HCT116 (cell line): ENCODE measurements at regions not wholly inside any gene's neighbourhood (a gene's known extent, or its start where the extent isn't known, plus 50 kb on each side); places are given as distances from the start of the nearest gene placed in this dataset.

Experiments used
- ATAC-seq: fragments of 200-7000 bp; cut with Tn5 transposase; 2 replicates; pipeline ENCODE4 v1.9.1; 2020; ENCODE audit warnings: mild to moderate bottlenecking, moderate library complexity
- BruUV-seq: library from RNA; stranded (reverse); fragments of 400-500 nt; replicated peaks from 2 replicates; lab custom pipeline; 2021; lab: Mats Ljungman, UMichigan
- CTCF ChIA-PET: fragments of 300-600 bp; sonication (Branson Sonifier 250); formaldehyde crosslinking; loops from one replicate; lab custom pipeline; 2021; ENCODE audit warnings: antibody characterized with exemption; lab: Charles Lee
- POLR2A ChIA-PET: fragments of 300-600, 350-600 bp; sonication (Branson Sonifier 250); formaldehyde crosslinking; loops from one replicate; lab custom pipeline; 2021; ENCODE audit warnings: antibody characterized with exemption; lab: Charles Lee
- RAD21 ChIA-PET, 2 experiments: fragments of 300-600 bp; sonication (Branson Sonifier 250); formaldehyde crosslinking; loops; one replicate each; lab custom pipeline; 2023; ENCODE audit warnings: low total read pairs in 2 of 2; ENCODE audit not compliant: uncharacterized antibody in 2 of 2, unreplicated experiment in 2 of 2, low non-redundant PET in 1 of 2; lab: Charles Lee
- DNase-seq: peaks from one replicate; pipeline ENCODE4 v3.0.0-alpha.2; 2010; ENCODE audit warnings: low read depth, low spot score
- H2AFZ ChIP-seq: fragments of 200-600 bp; shearing (Covaris generic), sonication (generic); 2 replicates; pipeline ENCODE4 v1.6.1; 2017; ENCODE audit warnings: low read depth, mixed run types, mixed read lengths, antibody characterized with exemption, low read length; ENCODE audit not compliant: poor library complexity, severe bottlenecking
- H3K27ac ChIP-seq: 2 replicates; pipeline ENCODE4 v1.5.1; 2012; ENCODE audit warnings: low read depth, low read length
- H3K27me3 ChIP-seq: fragments of 200-600 bp; sonication (generic); 2 replicates; pipeline ENCODE4 v1.6.1; 2016; ENCODE audit warnings: mixed run types, low read length, mixed read lengths; ENCODE audit not compliant: insufficient read depth
- H3K36me3 ChIP-seq, 2 experiments: fragments of 200-500 bp in 1 of 2; fragments of 200-600 bp in 1 of 2; sonication (Bioruptor generic) in 1 of 2; sonication (generic) in 1 of 2; 2 replicates each; pipeline versions ENCODE4 v1.5.1 to v1.6.1; 2014 to 2016; ENCODE audit warnings: low read length in 2 of 2, inconsistent platforms in 1 of 2, mixed read lengths in 1 of 2, mixed run types in 1 of 2; ENCODE audit not compliant: insufficient read depth in 2 of 2, control insufficient read depth in 1 of 2
- H3K4me1 ChIP-seq, 2 experiments: fragments of 200-600 bp in 1 of 2; sonication (generic) in 1 of 2; 2 replicates each; pipeline versions ENCODE4 v1.5.1 to v1.6.1; 2012 to 2017; ENCODE audit warnings: low read length in 2 of 2, inconsistent platforms in 1 of 2, mild to moderate bottlenecking in 1 of 2, mixed read lengths in 1 of 2, mixed run types in 1 of 2, moderate library complexity in 1 of 2; ENCODE audit not compliant: insufficient read depth in 2 of 2, control insufficient read depth in 1 of 2
- H3K4me2 ChIP-seq: fragments of 200-600 bp; sonication (generic); 2 replicates; pipeline ENCODE4 v1.6.1; 2017; ENCODE audit warnings: mixed run types, low read length, mixed read lengths
- H3K4me3 ChIP-seq, 2 experiments: fragments of 200-600 bp in 1 of 2; sonication (generic) in 1 of 2; replicated peaks in 1 of 2; 2 replicates each; pipeline ENCODE4 v1.5.1; 2011 to 2016; ENCODE audit warnings: low read length in 2 of 2, control low read depth in 1 of 2, low read depth in 1 of 2, mild to moderate bottlenecking in 1 of 2, mixed read lengths in 1 of 2, mixed run types in 1 of 2
- H3K79me2 ChIP-seq: fragments of 200-600 bp; sonication (generic); 2 replicates; pipeline ENCODE4 v1.6.1; 2017; ENCODE audit warnings: mild to moderate bottlenecking, mixed run types, low read length, moderate library complexity, mixed read lengths; ENCODE audit not compliant: insufficient read depth
- H3K9ac ChIP-seq: fragments of 200-600 bp; sonication (generic); 2 replicates; pipeline ENCODE4 v1.6.1; 2016; ENCODE audit warnings: low read length, mixed read lengths
- H3K9me2 ChIP-seq: fragments of 200-600 bp; sonication (generic), shearing (Covaris generic); 2 replicates; pipeline ENCODE4 v1.6.1; 2017; ENCODE audit warnings: mixed run types, mild to moderate bottlenecking, moderate library complexity; ENCODE audit not compliant: insufficient read depth
- H3K9me3 ChIP-seq, 2 experiments: fragments of 200-500 bp in 1 of 2; fragments of 200-600 bp in 1 of 2; sonication (Bioruptor generic) in 1 of 2; sonication (generic) in 1 of 2; 2 replicates each; pipeline ENCODE4 v1.6.1; 2014 to 2017; ENCODE audit warnings: low read length in 2 of 2, mixed read lengths in 2 of 2, inconsistent platforms in 1 of 2, low read depth in 1 of 2, mild to moderate bottlenecking in 1 of 2, mixed run types in 1 of 2, moderate library complexity in 1 of 2; ENCODE audit not compliant: control insufficient read depth in 1 of 2, insufficient read depth in 1 of 2
- H4K20me1 ChIP-seq: fragments of 200-600 bp; sonication (generic), shearing (Covaris generic); 2 replicates; pipeline ENCODE4 v1.6.1; 2017; ENCODE audit warnings: mixed run types, mild to moderate bottlenecking, moderate library complexity; ENCODE audit not compliant: insufficient read depth
- EGR1 ChIP-seq: IDR thresholded peaks from 2 replicates; pipeline ENCODE4 v1.6.1; 2012; ENCODE audit warnings: low read depth
- EZH2 ChIP-seq: fragments of 200-600 bp; sonication (generic); IDR thresholded peaks from 2 replicates; pipeline ENCODE4 v1.6.1; 2017; ENCODE audit warnings: antibody characterized with exemption, mixed run types
- EZH2phosphoT487 ChIP-seq: fragments of 200-600 bp; IDR thresholded peaks from 2 replicates; pipeline ENCODE4 v1.6.1; 2018; ENCODE audit warnings: antibody characterized with exemption, borderline replicate concordance
- FOSL1 ChIP-seq: IDR thresholded peaks from 2 replicates; pipeline ENCODE4 v1.6.1; 2012; ENCODE audit warnings: low read depth
- JUND ChIP-seq: IDR thresholded peaks from 2 replicates; pipeline ENCODE4 v1.6.1; 2012
- POLR2A ChIP-seq: IDR thresholded peaks from 2 replicates; pipeline ENCODE4 v1.7.0; 2011; ENCODE audit warnings: borderline replicate concordance; ENCODE audit not compliant: insufficient read depth, insufficient read length; ENCODE audit errors: extremely low read depth
- RAD21 ChIP-seq: IDR thresholded peaks from 2 replicates; pipeline ENCODE4 v1.6.1; 2012; ENCODE audit warnings: low read depth, mild to moderate bottlenecking
- REST ChIP-seq: IDR thresholded peaks from 2 replicates; pipeline ENCODE4 v1.6.1; 2012; ENCODE audit warnings: low read depth
- SIN3A ChIP-seq: IDR thresholded peaks from 2 replicates; pipeline ENCODE4 v1.6.1; 2012; ENCODE audit warnings: low read depth
- YY1 ChIP-seq: IDR thresholded peaks from 2 replicates; pipeline ENCODE4 v1.6.1; 2011; ENCODE audit warnings: low read length, low read depth, moderate library complexity, mild to moderate bottlenecking; ENCODE audit not compliant: insufficient replicate concordance; ENCODE audit errors: extremely low read depth
- ZFX ChIP-seq: fragments of 450-650 bp; IDR thresholded peaks from 2 replicates; pipeline ENCODE4 v1.6.1; 2017
- intact Hi-C: fragments of 100-400 bp; cut with micrococcal nuclease; formaldehyde crosslinking; loops from 2 replicates; pipeline ENCODE4 v1.10.0; 2022
- TF ChIP-seq, protein P1 (sequence below): IDR thresholded peaks from 2 replicates; pipeline ENCODE4 v1.6.1; 2012

DNA sequence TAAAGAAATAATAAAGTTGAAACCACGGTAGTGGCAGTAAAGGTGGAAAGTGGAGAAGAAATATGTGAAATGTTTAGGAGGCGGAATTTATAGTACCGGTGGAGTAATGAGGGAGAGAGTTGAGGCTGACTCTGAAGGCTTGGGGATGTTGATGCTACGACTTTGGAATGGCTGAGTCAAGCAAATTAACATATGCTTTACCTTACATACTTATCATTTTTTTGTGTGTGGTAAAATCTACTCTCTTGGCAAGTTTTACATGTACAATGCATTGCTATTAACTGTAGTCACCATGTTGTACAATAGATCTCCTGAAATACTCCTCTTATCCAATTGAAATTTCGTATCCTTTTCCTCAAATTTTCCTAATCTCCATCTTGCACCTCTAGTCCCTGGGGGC, 179.0 kb downstream of the TAF11L14 start (continued):
- no peak for TF ChIP-seq REST
- no peak for TF ChIP-seq JUND
- no peak for TF ChIP-seq EGR1
- TF ChIP-seq EZH2phosphoT487, result no peak
- TF ChIP-seq RAD21, result no peak
- no peak for TF ChIP-seq POLR2A
- TF ChIP-seq ZFX, result no peak

- Histone ChIP-seq H3K9me3 (peaks cover 12 to 27% of the 10 kb centered on the region in 2 experiments; a peak in 2 of 4 replicates), H3K4me3 (no peak overlapping the region), H3K79me2 (no peaks in the 10 kb centered on the region), H4K20me1 (no peaks in the 10 kb centered on the region), H3K36me3 (no peaks in the 10 kb centered on the region)
- TF ChIP-seq EZH2, result no peak
- no peak for TF ChIP-seq FOSL1
- no peak for TF ChIP-seq RAD21
- TF ChIP-seq JUND, result no peak
- TF ChIP-seq, protein P1, sequence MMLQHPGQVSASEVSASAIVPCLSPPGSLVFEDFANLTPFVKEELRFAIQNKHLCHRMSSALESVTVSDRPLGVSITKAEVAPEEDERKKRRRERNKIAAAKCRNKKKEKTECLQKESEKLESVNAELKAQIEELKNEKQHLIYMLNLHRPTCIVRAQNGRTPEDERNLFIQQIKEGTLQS, result no peak
- TF ChIP-seq YY1, result no peak
- no peak for TF ChIP-seq SIN3A
- TF ChIP-seq, all 23 proteins: peak for 0
- RAD21 ChIA-PET, result no interaction called here
- BruUV-seq, result no TSS peak
- Histone ChIP-seq H3K4me1 (no peaks in the 10 kb centered on the region), H2AFZ (no peak overlapping the region), H3K27me3 (no peaks in the 10 kb centered on the region), H3K9me2 (no peaks in the 10 kb centered on the region), H3K4me2 (no peak overlapping the region), H3K27ac (no peak overlapping the region), H3K9ac (no peak overlapping the region)
- no peak for DNase-seq
- ATAC-seq, result no peak
- POLR2A ChIA-PET, result no interaction called here
- intact Hi-C loops, result no loop called here
- CTCF ChIA-PET, result no interaction called here
Observed at GRCh38 chr5:17816505-17816904, 182.2 kb downstream of the TAF11L14 start.
